ENCODE measurements at regions not wholly inside any gene's neighbourhood (a gene's known extent, or its start where the extent isn't known, plus 50 kb on each side); places are given as distances from the start of the nearest gene placed in this dataset.
"Not testable (repeated sequence)": the region's sequence is repeated elsewhere in the genome, so short reads cannot be mapped to it uniquely, and the experiment has no call there.

GRCh38 chrX:84858771-84859170, 144.9 kb upstream of the APOOL start:
- not testable (repeated sequence) for DNase-seq (ENCODE audit: low spot score)

GRCh38 chrX:84865113-84865512, 138.6 kb upstream of the APOOL start:
- no peak for DNase-seq (ENCODE audit: low spot score)

DNA sequence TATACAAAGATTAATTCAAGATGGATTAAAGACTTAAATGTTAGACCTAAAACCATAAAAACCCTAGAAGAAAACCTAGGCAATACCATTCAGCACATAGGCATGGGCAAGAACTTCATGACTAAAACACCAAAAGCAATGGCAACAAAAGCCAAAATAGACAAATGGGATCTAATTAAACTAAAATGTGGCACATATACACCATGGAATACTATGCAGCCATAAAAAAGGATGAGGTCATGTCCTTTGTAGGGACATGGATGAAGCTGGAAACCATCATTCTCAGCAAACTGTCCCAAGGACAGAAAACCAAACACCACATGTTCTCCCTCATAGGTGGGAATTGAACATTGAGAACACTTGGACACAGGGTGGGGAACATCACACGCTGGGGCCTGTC, 133.4 kb upstream of the APOOL start:
- DNase-seq (ENCODE audit: low spot score), result not testable (repeated sequence)

DNA sequence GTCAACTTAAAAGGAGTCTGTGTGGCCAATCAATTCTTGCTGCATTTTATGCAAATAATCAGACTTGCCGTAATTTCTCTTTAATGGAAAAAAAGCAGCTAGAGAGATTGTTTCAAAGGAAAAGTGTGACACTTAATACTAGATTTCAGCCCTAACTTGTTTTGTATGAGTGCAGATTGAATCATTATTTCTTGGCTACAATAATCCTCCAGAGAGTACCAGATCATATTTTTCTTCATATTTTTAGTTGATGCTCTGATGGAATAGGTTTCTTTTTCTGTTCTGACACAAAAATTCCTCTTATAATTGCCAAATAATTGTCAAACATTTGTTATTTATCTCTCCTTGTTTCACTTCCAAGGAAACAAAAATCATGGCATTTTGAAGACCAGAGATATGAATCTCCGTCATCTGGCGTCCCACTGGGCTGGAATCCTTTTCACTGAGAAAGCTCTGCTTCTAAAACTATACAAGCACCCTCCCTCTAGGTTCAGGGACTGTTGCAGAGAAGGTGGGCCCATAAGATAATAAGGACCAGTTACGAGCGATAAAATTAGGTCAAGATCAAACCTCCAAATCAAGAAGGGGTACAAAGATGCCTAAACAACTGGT, 131.4 kb upstream of the APOOL start:
- not testable (repeated sequence) for DNase-seq (ENCODE audit: low spot score)

- no peak for DNase-seq (ENCODE audit: low spot score)
Measured at GRCh38 chrX:84873176-84873575, 130.5 kb upstream of the APOOL start.

DNA sequence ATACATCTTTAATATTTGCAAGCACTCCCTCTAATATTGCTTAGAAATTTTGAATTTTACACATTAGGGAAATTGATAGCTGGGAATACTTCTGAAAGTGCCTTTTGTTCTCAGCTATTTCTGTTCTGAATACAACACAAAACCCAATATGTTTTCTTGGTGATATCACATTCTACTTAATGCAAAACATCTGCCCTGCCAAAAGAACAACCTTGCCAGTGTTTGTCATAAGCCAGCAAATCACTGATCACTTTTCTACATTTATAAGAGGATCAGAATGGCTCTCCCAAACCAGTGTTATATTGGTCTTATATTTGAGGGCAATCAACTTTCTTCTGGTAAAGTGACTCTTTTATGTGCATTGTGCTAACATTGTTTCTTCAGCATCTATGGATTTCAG, 126.8 kb upstream of the APOOL start:
- no peak for DNase-seq (ENCODE audit: low spot score)

DNA sequence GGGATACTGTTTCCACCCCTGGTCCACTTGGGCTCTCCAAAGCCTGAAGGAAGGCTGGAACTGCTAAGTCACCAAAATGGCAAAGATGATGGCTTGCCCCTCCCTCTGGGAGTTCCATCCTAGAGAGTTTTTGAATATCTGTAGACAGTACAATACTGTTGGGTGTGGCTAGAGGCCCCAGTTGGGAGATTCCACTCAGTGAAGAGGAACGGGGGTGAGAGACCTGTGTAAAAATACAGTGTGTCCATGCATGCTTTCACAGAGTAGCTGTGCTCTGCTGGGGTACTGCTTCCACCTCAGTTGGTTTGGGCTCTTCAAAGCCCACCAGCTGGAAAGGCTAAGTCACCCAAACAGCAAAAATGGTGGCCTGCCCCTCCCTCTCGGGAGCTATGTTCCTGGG, 109.8 kb upstream of the APOOL start:
- DNase-seq (ENCODE audit: low spot score), result no peak

DNA sequence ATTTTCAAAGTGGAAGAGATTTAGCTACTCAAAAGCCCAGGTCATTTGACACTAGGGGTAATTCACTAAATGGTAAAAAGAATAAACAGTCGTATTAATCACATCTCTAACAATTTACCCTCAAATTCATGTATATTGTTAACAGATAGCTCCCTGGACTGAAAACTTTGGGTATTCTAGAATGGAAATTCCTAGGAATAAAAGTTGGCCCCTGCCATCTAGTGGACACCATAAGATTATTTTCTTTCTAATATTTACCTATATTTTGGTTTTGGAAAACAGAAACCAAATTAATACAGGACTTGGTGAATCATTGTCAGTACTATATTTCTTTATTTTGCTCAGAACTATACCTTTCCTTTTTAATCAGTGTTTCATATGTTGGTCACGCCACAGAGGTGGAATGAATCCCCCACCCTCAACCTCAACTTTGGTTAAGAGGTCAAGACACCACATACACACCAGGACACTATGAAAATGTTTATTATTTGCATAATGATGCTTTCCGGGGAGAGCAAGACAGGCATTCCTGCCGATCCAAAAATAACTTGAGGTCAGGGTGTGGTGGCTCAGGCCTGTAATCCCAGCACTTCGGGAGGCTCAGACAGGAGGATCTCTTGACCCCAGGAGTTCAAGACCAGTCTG, 96.2 kb upstream of the APOOL start:
- DNase-seq (ENCODE audit: low spot score), result peak; percentile 40

DNA sequence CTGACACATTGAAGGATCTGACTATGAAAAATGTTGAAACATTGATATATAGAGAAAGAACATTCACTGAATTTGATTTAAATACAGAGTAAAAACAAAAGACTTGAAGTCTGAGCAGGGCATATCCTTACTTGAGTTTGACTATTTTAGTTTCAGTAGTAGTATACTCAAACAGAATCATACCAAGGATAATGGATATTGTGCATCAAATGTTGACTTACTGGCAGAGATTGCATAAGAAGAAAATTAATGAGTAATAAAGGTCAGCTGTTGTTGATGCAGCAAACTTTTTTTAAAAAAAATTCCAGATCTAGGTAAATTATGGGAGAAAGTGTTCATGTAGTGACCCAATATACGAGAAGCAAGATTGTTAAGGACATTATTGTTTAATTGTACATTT, 94.5 kb upstream of the APOOL start:
- DNase-seq (ENCODE audit: low spot score), result no peak

DNA sequence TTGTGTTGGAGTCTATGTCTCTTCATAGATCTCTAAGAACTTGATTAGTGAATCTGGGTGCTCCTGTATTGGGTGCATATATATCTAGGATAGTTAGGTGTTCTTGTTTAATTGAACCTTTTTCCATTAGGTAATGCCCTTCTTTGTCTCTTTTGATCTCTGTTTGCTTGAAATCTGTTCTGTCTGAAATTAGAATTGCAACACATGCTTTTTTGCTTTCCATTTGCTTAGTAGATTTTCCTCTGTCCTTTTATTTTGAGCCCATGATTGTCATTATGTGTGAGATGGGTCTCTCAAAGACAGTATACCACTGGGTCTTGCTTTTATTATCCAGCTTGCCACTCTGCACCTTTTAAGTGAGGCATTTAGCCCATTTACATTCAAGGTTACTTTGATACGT, 79.1 kb upstream of the APOOL start:
- no peak for DNase-seq (ENCODE audit: low spot score)

- DNase-seq (ENCODE audit: low spot score), result no peak
Measured at GRCh38 chrX:84932814-84933213, 70.9 kb upstream of the APOOL start.

DNA sequence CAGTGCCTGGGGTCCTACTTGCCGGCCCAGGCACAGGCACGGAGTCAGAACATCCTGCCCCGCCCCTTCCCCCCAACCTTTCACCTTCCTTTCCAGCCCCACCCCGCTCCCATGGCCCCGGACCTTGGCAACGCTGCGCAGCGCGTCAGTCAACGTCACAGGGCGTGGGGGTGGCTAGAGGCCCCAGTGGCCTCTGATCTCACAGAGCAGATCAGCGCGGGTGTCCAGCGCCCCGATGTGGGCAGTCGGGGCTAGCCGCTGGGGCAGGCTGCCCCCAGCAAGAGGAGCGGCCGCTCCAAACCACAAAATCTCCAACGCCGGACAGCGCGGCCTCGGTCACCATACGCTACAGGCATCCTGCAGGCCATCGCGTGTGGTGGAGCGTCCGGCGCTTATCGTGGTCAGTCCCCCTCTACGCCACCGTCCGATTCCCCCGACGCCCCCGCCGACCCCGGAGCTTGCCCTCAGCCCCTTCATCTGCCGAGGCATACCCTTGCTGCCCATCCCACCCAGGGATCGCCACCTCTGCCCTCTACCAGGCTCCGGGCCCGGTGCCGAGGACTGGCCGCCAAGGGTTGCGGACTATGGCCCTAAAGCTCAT, 69.6 kb upstream of the APOOL start:
- DNase-seq (ENCODE audit: low spot score), result no peak

All from RKO (cell line).